AG04450 (cell line): ENCODE measurements at regions not wholly inside any gene's neighbourhood (a gene's known extent, or its start where the extent isn't known, plus 50 kb on each side); places are given as distances from the start of the nearest gene placed in this dataset.

ENCODE experiments used
- CTCF ChIA-PET: fragments of 300-600, 350-600 bp; formaldehyde crosslinking; extraction: SDS; loops from one replicate; lab custom pipeline; 2022; ENCODE audit warnings: antibody characterized with exemption, inconsistent platforms; lab: Charles Lee
- POLR2A ChIA-PET: fragments of 350-600 bp; formaldehyde crosslinking; extraction: SDS; loops from one replicate; lab custom pipeline; 2021; ENCODE audit warnings: antibody characterized with exemption, inconsistent platforms; lab: Yijun Ruan, JAX
- DNase-seq: peaks from one replicate; pipeline ENCODE4 v3.0.0-alpha.2; 2011; ENCODE audit warnings: low read depth, low spot score
- H3K27ac ChIP-seq: one replicate; pipeline ENCODE4 v1.5.1; 2012; ENCODE audit warnings: low read depth, low read length, control low read depth
- H3K27me3 ChIP-seq: one replicate; pipeline ENCODE4 v1.6.0; 2012; ENCODE audit warnings: low read length; ENCODE audit not compliant: control insufficient read depth, insufficient read depth
- H3K4me3 ChIP-seq: 2 replicates; pipeline ENCODE4 v1.5.1; 2011; ENCODE audit warnings: mild to moderate bottlenecking, low read depth, low read length, control low read depth
- H3K9me3 ChIP-seq: 2 replicates; pipeline ENCODE4 v1.5.1; 2012; ENCODE audit warnings: low read length; ENCODE audit not compliant: control insufficient read depth, insufficient read depth
- CTCF ChIP-seq: IDR thresholded peaks from 2 replicates; pipeline ENCODE4 v1.5.1; 2011; ENCODE audit warnings: low read depth, low read length, control low read depth, inconsistent platforms

GRCh38 chr7:13577566-13578145, 411.8 kb downstream of the ETV1 start:
- no peaks in the 10 kb centered on the region for H3K27me3 ChIP-seq
- no peak for DNase-seq
- CTCF ChIA-PET, result interaction anchor here (1.1 to 1.7 kb wide), 3 partner anchors 9 to 166 kb away, joined by 4 to 13 read pairs (median 5); no protein-coding TSS in a partner anchor
- TF ChIP-seq CTCF, result no peak
- no peak overlapping the region for H3K27ac ChIP-seq
- no peak overlapping the region for H3K4me3 ChIP-seq
- POLR2A ChIA-PET, result no interaction called here
- H3K9me3 ChIP-seq, result no peaks in the 10 kb centered on the region

GRCh38 chr7:13578294-13578693, 411.2 kb downstream of the ETV1 start:
- H3K27ac ChIP-seq, result no peak overlapping the region
- H3K4me3 ChIP-seq, result no peak overlapping the region
- H3K9me3 ChIP-seq, result no peaks in the 10 kb centered on the region
- ChIA-PET POLR2A (no interaction called here), CTCF (no interaction called here)
- DNase-seq, result no peak
- no peaks in the 10 kb centered on the region for H3K27me3 ChIP-seq
- TF ChIP-seq CTCF, result no peak

- no peaks in the 10 kb centered on the region for H3K9me3 ChIP-seq
- DNase-seq, result no peak
- no peak overlapping the region for H3K27ac ChIP-seq
- CTCF ChIA-PET, result no interaction called here
- no peaks in the 10 kb centered on the region for H3K27me3 ChIP-seq
- H3K4me3 ChIP-seq, result no peak overlapping the region
- POLR2A ChIA-PET, result no interaction called here
- TF ChIP-seq CTCF, result no peak
Observed at GRCh38 chr7:13581097-13581496, 408.4 kb downstream of the ETV1 start.

GRCh38 chr7:13593854-13594253, 395.6 kb downstream of the ETV1 start:
- ChIA-PET POLR2A (no interaction called here), CTCF (no interaction called here)
- no peak for DNase-seq

GRCh38 chr7:13602036-13602435, 387.4 kb downstream of the ETV1 start:
- ChIA-PET CTCF (no interaction called here), POLR2A (no interaction called here)
- no peaks in the 10 kb centered on the region for H3K27me3 ChIP-seq
- TF ChIP-seq CTCF, result no peak
- H3K27ac ChIP-seq, result no peak overlapping the region
- no peak for DNase-seq
- no peaks in the 10 kb centered on the region for H3K9me3 ChIP-seq
- H3K4me3 ChIP-seq, result no peak overlapping the region

More at GRCh38 chr7:13593854-13594253, 395.6 kb downstream of the ETV1 start:
- TF ChIP-seq CTCF, result no peak
- no peaks in the 10 kb centered on the region for H3K27me3 ChIP-seq
- no peaks in the 10 kb centered on the region for H3K9me3 ChIP-seq
- H3K27ac ChIP-seq, result no peak overlapping the region
- H3K4me3 ChIP-seq, result no peak overlapping the region
